ENCODE measurements at regions not wholly inside any gene's neighbourhood (a gene's known extent, or its start where the extent isn't known, plus 50 kb on each side); places are given as distances from the start of the nearest gene placed in this dataset. TPM values are rescaled to one million over a fixed set of nuclear protein-coding genes. Genes with fewer than 3 reads are reported as not detected.

DNA sequence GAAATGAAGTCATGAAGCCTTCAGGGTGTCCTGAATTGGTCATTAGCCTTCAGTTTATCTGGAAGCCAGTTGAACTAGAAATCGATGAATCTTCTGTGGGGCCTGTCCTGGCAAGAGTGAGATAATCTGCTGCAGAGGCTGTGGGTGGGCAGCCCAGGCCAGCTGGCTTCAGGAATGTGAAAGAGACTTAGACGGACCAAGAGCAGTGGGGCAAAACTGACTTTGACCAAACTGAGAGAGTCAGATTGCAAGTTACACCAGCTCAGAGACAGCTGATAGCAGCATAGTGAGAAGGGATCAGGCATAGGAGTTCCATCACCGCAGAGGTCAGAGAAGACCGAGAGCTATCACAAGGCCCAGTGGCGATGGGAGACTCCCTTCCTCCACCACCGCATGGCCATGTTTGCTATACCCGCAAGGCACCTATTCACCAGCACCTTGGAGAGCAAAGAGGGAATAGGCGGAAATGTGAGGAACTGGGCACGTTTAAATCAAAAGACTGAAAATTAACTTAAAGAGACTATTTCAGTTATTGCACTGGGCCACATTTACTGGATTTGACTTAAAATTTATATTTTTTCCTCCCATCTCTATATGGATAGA lies 50.0 kb upstream of the GLIS3 start:
- no peak overlapping the region for H3K4me2 ChIP-seq (ENCODE audit: insufficient read depth, low read length)
- H3K27me3 ChIP-seq (ENCODE audit: insufficient read depth, low read length): no peaks in the 10 kb centered on the region
- DNase-seq (ENCODE audit: insufficient read length, low spot score, missing footprints): no peak
- no peak overlapping the region for H3K27ac ChIP-seq (ENCODE audit: low read depth, low read length)
- H3K79me2 ChIP-seq (ENCODE audit: insufficient read depth, low read length): no peaks in the 10 kb centered on the region
- no peaks in the 10 kb centered on the region for H4K20me1 ChIP-seq (ENCODE audit: insufficient read depth, low read length)
- no peaks in the 10 kb centered on the region for H3K4me1 ChIP-seq (ENCODE audit: insufficient read depth, low read length)
- no peaks in the 10 kb centered on the region for H3K9me3 ChIP-seq (ENCODE audit: low read depth, low read length)
- TF ChIP-seq, protein P1, sequence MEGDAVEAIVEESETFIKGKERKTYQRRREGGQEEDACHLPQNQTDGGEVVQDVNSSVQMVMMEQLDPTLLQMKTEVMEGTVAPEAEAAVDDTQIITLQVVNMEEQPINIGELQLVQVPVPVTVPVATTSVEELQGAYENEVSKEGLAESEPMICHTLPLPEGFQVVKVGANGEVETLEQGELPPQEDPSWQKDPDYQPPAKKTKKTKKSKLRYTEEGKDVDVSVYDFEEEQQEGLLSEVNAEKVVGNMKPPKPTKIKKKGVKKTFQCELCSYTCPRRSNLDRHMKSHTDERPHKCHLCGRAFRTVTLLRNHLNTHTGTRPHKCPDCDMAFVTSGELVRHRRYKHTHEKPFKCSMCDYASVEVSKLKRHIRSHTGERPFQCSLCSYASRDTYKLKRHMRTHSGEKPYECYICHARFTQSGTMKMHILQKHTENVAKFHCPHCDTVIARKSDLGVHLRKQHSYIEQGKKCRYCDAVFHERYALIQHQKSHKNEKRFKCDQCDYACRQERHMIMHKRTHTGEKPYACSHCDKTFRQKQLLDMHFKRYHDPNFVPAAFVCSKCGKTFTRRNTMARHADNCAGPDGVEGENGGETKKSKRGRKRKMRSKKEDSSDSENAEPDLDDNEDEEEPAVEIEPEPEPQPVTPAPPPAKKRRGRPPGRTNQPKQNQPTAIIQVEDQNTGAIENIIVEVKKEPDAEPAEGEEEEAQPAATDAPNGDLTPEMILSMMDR (IDR thresholded peaks at IDR 0.05; ENCODE audit: extremely low read depth, low read depth, low read length): no peak
- H3K4me3 ChIP-seq (ENCODE audit: insufficient read depth, low read length): no peak overlapping the region
- no peaks in the 10 kb centered on the region for H3K36me3 ChIP-seq (ENCODE audit: insufficient read depth, low read length)
- H2AFZ ChIP-seq (ENCODE audit: low read length): no peak overlapping the region

Small RNAs in the stretch of these regions (small RNA-seq; reads per million reads assigned to genes)
- gene RNU6-694P: not detected

Measured in osteoblast (primary cell).